GM21717 (cell line): ENCODE measurements at regions not wholly inside any gene's neighbourhood (a gene's known extent, or its start where the extent isn't known, plus 50 kb on each side); places are given as distances from the start of the nearest gene placed in this dataset.

ENCODE experiments used
- ATAC-seq: cut with Tn5 transposase; IDR thresholded peaks from one replicate; pipeline ENCODE4 v1.9.1; 2021; ENCODE audit warnings: mild to moderate bottlenecking, moderate library complexity; ENCODE audit not compliant: unreplicated experiment

GRCh38 chr5:158140120-158140731, 281.3 kb upstream of the CLINT1 start:
- no peak for ATAC-seq

- no peak for ATAC-seq
Observed at GRCh38 chr5:158139161-158139560, 280.2 kb upstream of the CLINT1 start.

GRCh38 chr5:158135682-158136179, 276.8 kb upstream of the CLINT1 start:
- no peak for ATAC-seq

- ATAC-seq = no peak
Observed at GRCh38 chr5:158133369-158133768, 274.4 kb upstream of the CLINT1 start.

GRCh38 chr5:158127536-158127935, 268.6 kb upstream of the CLINT1 start:
- no peak for ATAC-seq

- no peak for ATAC-seq
Observed at GRCh38 chr5:158126442-158127405, 267.8 kb upstream of the CLINT1 start.

GRCh38 chr5:158124606-158125316, 265.8 kb upstream of the CLINT1 start:
- no peak for ATAC-seq

- ATAC-seq = no peak
Observed at GRCh38 chr5:158123595-158123994, 264.6 kb upstream of the CLINT1 start.

- ATAC-seq = no peak
Observed at GRCh38 chr5:158121678-158122077, 262.7 kb upstream of the CLINT1 start.

- no peak for ATAC-seq
Observed at GRCh38 chr5:158120760-158121159, 261.8 kb upstream of the CLINT1 start.

GRCh38 chr5:158119961-158120723, 261.2 kb upstream of the CLINT1 start:
- no peak for ATAC-seq

- no peak for ATAC-seq
Observed at GRCh38 chr5:158117467-158118160, 258.7 kb upstream of the CLINT1 start.

- no peak for ATAC-seq
Observed at GRCh38 chr5:158116965-158117364, 258.0 kb upstream of the CLINT1 start.

- ATAC-seq = no peak
Observed at GRCh38 chr5:158115468-158115867, 256.5 kb upstream of the CLINT1 start.

- no peak for ATAC-seq
Observed at GRCh38 chr5:158108177-158108576, 249.2 kb upstream of the CLINT1 start.

GRCh38 chr5:158100373-158100888, 241.5 kb upstream of the CLINT1 start:
- no peak for ATAC-seq

GRCh38 chr5:158099571-158100105, 240.7 kb upstream of the CLINT1 start:
- no peak for ATAC-seq

GRCh38 chr5:158096835-158097234, 237.9 kb upstream of the CLINT1 start:
- ATAC-seq = no peak

- ATAC-seq = no peak
Observed at GRCh38 chr5:158086856-158087255, 227.9 kb upstream of the CLINT1 start.

- no peak for ATAC-seq
Observed at GRCh38 chr5:158084292-158084691, 225.3 kb upstream of the CLINT1 start.
